Hepatocyte (in vitro differentiated cells): ENCODE measurements at regions not wholly inside any gene's neighbourhood (a gene's known extent, or its start where the extent isn't known, plus 50 kb on each side); places are given as distances from the start of the nearest gene placed in this dataset.

Experiments used
- CTCF ChIP-seq: fragments of 200-600 bp; sonication (generic); IDR thresholded peaks from 2 replicates; pipeline ENCODE4 v1.5.1; 2016; ENCODE audit warnings: antibody characterized with exemption, mild to moderate bottlenecking; ENCODE audit not compliant: poor library complexity
- EZH2 ChIP-seq: fragments of 200-600 bp; sonication (generic); IDR thresholded peaks from 2 replicates; pipeline ENCODE4 v1.6.1; 2016; ENCODE audit warnings: antibody characterized with exemption, mild to moderate bottlenecking, borderline replicate concordance

GRCh38 chr3:82194870-82195269 is 433.4 kb upstream of the GBE1 start:
- TF ChIP-seq CTCF: no peak
- no peak for TF ChIP-seq EZH2
